Astrocyte (in vitro differentiated cells and primary cell): ENCODE measurements at regions not wholly inside any gene's neighbourhood (a gene's known extent, or its start where the extent isn't known, plus 50 kb on each side); places are given as distances from the start of the nearest gene placed in this dataset.
"Not testable (repeated sequence)": the region's sequence is repeated elsewhere in the genome, so short reads cannot be mapped to it uniquely, and the experiment has no call there.

ENCODE experiments used
- DNase-seq: peaks from one replicate; pipeline ENCODE4 v3.0.0-alpha.2; 2010; ENCODE audit warnings: low read depth
- FAIRE-seq: peaks from 2 replicates; lab custom pipeline; 2011; peaks lifted over from hg19 to GRCh38; lab: Jason Lieb, UNC
- H2AFZ ChIP-seq: 2 replicates; pipeline ENCODE4 v1.6.0; 2012; ENCODE audit warnings: low read depth, low read length, inconsistent platforms
- H3K27ac ChIP-seq: 2 replicates; pipeline ENCODE4 v1.5.1; 2011; ENCODE audit warnings: low read depth, low read length, inconsistent platforms
- H3K27me3 ChIP-seq: 2 replicates; pipeline ENCODE4 v1.6.0; 2011; ENCODE audit warnings: low read length, inconsistent platforms; ENCODE audit not compliant: insufficient read depth
- H3K36me3 ChIP-seq: 2 replicates; pipeline ENCODE4 v1.5.1; 2011; ENCODE audit warnings: low read length, inconsistent platforms; ENCODE audit not compliant: insufficient read depth
- H3K4me1 ChIP-seq: 2 replicates; pipeline ENCODE4 v1.5.1; 2011; ENCODE audit warnings: low read length, inconsistent platforms; ENCODE audit not compliant: insufficient read depth
- H3K4me2 ChIP-seq: 2 replicates; pipeline ENCODE4 v1.6.0; 2012; ENCODE audit warnings: low read length, inconsistent platforms
- H3K4me3 ChIP-seq: 2 replicates; pipeline ENCODE4 v1.5.1; 2011; ENCODE audit warnings: low read depth, mild to moderate bottlenecking, low read length, inconsistent platforms; ENCODE audit not compliant: insufficient read depth
- H3K79me2 ChIP-seq: 2 replicates; pipeline ENCODE4 v1.6.0; 2012; ENCODE audit warnings: mild to moderate bottlenecking, low read length, inconsistent platforms; ENCODE audit not compliant: insufficient read depth
- H3K9ac ChIP-seq: 2 replicates; pipeline ENCODE4 v1.6.0; 2012; ENCODE audit warnings: mild to moderate bottlenecking, low read length, inconsistent platforms
- H3K9me3 ChIP-seq: 2 replicates; pipeline ENCODE4 v1.5.1; 2012; ENCODE audit warnings: low read depth, mild to moderate bottlenecking, low read length, inconsistent platforms; ENCODE audit not compliant: insufficient read depth
- H4K20me1 ChIP-seq: 2 replicates; pipeline ENCODE4 v1.6.0; 2012; ENCODE audit warnings: low read length, inconsistent platforms; ENCODE audit not compliant: insufficient read depth
- H3K27ac Mint-ChIP-seq: one replicate; pipeline ENCODE4 v1.8.0; 2021; ENCODE audit warnings: mild to moderate bottlenecking, mixed read lengths; ENCODE audit not compliant: unreplicated experiment
- H3K27me3 Mint-ChIP-seq: one replicate; pipeline ENCODE4 v1.8.0; 2021; ENCODE audit warnings: low read depth, mixed read lengths; ENCODE audit not compliant: unreplicated experiment
- H3K36me3 Mint-ChIP-seq: one replicate; pipeline ENCODE4 v1.8.0; 2021; ENCODE audit warnings: low read depth, mixed read lengths; ENCODE audit not compliant: unreplicated experiment
- H3K4me1 Mint-ChIP-seq: one replicate; pipeline ENCODE4 v1.8.0; 2021; ENCODE audit warnings: low read depth, mixed read lengths; ENCODE audit not compliant: unreplicated experiment
- H3K4me3 Mint-ChIP-seq: one replicate; pipeline ENCODE4 v1.8.0; 2021; ENCODE audit warnings: mild to moderate bottlenecking, moderate library complexity, mixed read lengths; ENCODE audit not compliant: unreplicated experiment
- H3K9me3 Mint-ChIP-seq: one replicate; pipeline ENCODE4 v1.8.0; 2021; ENCODE audit warnings: mild to moderate bottlenecking, mixed read lengths; ENCODE audit not compliant: unreplicated experiment

GRCh38 chr9:62877552-62877951 lies 1687.7 kb downstream of the SPATA31A7 start:
- not testable (repeated sequence) for H3K4me3 ChIP-seq, H3K9me3 Mint-ChIP-seq, H3K27me3 ChIP-seq, H3K27ac Mint-ChIP-seq, H3K36me3 Mint-ChIP-seq, H3K27ac ChIP-seq, H3K4me1 Mint-ChIP-seq, H3K4me1 ChIP-seq, H3K4me3 Mint-ChIP-seq, H3K9ac ChIP-seq, H3K79me2 ChIP-seq, H3K36me3 ChIP-seq, H3K4me2 ChIP-seq, H4K20me1 ChIP-seq, H2AFZ ChIP-seq, DNase-seq, FAIRE-seq, H3K9me3 ChIP-seq
- H3K27me3 Mint-ChIP-seq = peaks cover 29% of the 10 kb centered on the region

DNA sequence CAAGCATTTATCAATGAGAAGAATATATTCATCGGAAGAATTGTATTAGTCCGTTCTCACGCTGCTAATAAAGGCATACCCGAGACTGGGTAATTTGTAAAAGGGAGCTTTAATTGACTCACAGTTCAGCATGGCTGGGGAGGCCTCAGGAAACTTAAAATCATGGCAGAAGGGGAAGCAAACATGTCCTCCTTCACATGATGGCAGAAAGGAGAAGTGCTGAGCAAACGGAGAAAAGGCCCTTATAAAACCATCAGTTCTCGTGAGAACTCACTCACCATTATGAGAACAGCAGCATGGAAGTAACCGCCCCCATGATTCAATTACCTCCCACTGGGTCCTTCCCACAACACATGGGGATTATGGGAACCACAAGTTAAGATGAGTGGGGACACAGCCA lies 1688.2 kb downstream of the SPATA31A7 start:
- H3K4me2 ChIP-seq, H3K9me3 ChIP-seq, H3K4me1 ChIP-seq, H3K4me3 ChIP-seq, FAIRE-seq, H3K4me3 Mint-ChIP-seq, DNase-seq, H3K27me3 ChIP-seq, H3K27ac ChIP-seq, H3K9me3 Mint-ChIP-seq, H4K20me1 ChIP-seq, H3K79me2 ChIP-seq, H2AFZ ChIP-seq, H3K4me1 Mint-ChIP-seq, H3K36me3 Mint-ChIP-seq, H3K27ac Mint-ChIP-seq, H3K9ac ChIP-seq, H3K36me3 ChIP-seq: not testable (repeated sequence)
- peaks cover 33% of the 10 kb centered on the region for H3K27me3 Mint-ChIP-seq

DNA sequence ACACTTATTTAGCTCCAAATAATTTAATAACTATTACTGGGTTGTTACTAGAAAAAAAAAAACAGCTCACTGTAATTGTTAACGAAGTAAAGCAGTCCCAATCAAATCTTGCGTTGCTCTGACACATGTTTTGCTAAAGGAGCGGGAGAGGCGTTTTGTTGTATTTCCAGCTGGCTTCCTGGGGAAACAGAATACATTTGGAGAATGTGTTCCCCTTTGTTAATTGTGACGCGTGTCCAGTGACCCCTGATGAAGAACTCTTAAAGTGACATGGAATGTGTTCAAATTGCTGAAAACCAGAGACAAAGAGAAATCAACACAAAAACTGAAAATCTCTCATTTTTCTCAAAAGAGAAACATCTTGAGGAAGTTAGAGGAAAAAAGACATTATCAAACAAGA lies 1690.6 kb downstream of the SPATA31A7 start:
- peaks cover 21% of the 10 kb centered on the region for H3K27me3 Mint-ChIP-seq
- not testable (repeated sequence) for FAIRE-seq

GRCh38 chr9:62880971-62881370 lies 1691.1 kb downstream of the SPATA31A7 start:
- not testable (repeated sequence) for H3K9me3 Mint-ChIP-seq, H3K27ac Mint-ChIP-seq, H3K27me3 ChIP-seq, H3K9ac ChIP-seq, H3K79me2 ChIP-seq, DNase-seq, FAIRE-seq, H3K27ac ChIP-seq, H3K4me3 Mint-ChIP-seq, H3K4me2 ChIP-seq, H3K9me3 ChIP-seq, H3K4me3 ChIP-seq, H3K4me1 Mint-ChIP-seq, H3K36me3 ChIP-seq, H3K36me3 Mint-ChIP-seq, H4K20me1 ChIP-seq, H3K4me1 ChIP-seq, H2AFZ ChIP-seq
- H3K27me3 Mint-ChIP-seq = peaks cover 21% of the 10 kb centered on the region

More for the DNA sequence above, 1690.6 kb downstream of the SPATA31A7 start:
- not testable (repeated sequence) for H3K4me3 Mint-ChIP-seq, H3K27me3 ChIP-seq, H4K20me1 ChIP-seq, H3K4me1 ChIP-seq, H3K79me2 ChIP-seq, H3K9me3 Mint-ChIP-seq, H3K36me3 Mint-ChIP-seq, H3K27ac ChIP-seq, H3K9ac ChIP-seq, DNase-seq, H3K4me3 ChIP-seq, H3K4me2 ChIP-seq, H3K36me3 ChIP-seq, H3K4me1 Mint-ChIP-seq, H3K27ac Mint-ChIP-seq, H3K9me3 ChIP-seq, H2AFZ ChIP-seq

DNA sequence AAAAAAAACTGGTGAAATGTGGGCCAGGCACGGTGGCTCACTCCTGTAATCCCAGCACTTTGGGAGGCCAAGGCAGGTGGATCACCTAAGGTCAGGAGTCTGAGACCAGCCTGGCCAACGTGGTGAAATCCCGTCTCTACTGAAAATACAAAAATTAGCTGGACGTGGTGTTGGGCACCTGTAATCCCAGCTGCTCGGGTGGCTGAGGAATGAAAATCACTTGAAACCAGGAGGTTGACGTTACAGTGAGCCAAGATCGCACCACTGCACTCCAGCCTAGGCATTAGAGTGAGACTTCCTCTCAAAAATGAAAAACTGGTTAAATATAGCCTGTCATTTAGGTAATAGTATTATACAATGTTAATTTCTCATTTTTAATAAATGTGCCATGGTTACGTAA lies 1692.0 kb downstream of the SPATA31A7 start:
- not testable (repeated sequence) for H3K4me3 Mint-ChIP-seq, H3K9me3 ChIP-seq, H2AFZ ChIP-seq, H3K4me3 ChIP-seq, H3K27me3 ChIP-seq, H3K36me3 Mint-ChIP-seq, H3K27ac Mint-ChIP-seq, H3K36me3 ChIP-seq, H4K20me1 ChIP-seq, H3K4me1 Mint-ChIP-seq, H3K4me2 ChIP-seq, DNase-seq, H3K9ac ChIP-seq, H3K4me1 ChIP-seq, H3K79me2 ChIP-seq, FAIRE-seq, H3K9me3 Mint-ChIP-seq, H3K27ac ChIP-seq
- H3K27me3 Mint-ChIP-seq = peaks cover 21% of the 10 kb centered on the region

GRCh38 chr9:62882717-62883116 lies 1692.9 kb downstream of the SPATA31A7 start:
- H3K4me2 ChIP-seq, H3K36me3 Mint-ChIP-seq, FAIRE-seq, H3K27ac ChIP-seq, H2AFZ ChIP-seq, H3K9me3 Mint-ChIP-seq, H3K4me1 ChIP-seq, DNase-seq, H3K9ac ChIP-seq, H3K4me3 ChIP-seq, H3K4me3 Mint-ChIP-seq, H3K79me2 ChIP-seq, H3K4me1 Mint-ChIP-seq, H3K36me3 ChIP-seq, H3K27ac Mint-ChIP-seq, H3K27me3 ChIP-seq, H4K20me1 ChIP-seq, H3K9me3 ChIP-seq: not testable (repeated sequence)
- H3K27me3 Mint-ChIP-seq = peaks cover 21% of the 10 kb centered on the region
